Femur (tissue), 1 donor: ENCODE measurements at regions not wholly inside any gene's neighbourhood (a gene's known extent, or its start where the extent isn't known, plus 50 kb on each side); places are given as distances from the start of the nearest gene placed in this dataset.
A peak's percentile ranks its signal among the peaks of the same experiment; 100 is the strongest.
"Not testable (repeated sequence)": the region's sequence is repeated elsewhere in the genome, so short reads cannot be mapped to it uniquely, and the experiment has no call there.

Source experiments
- DNase-seq: peaks from one replicate; pipeline ENCODE4 v3.0.0-alpha.2; 2017

GRCh38 chr1:118290571-118290970, 105.5 kb upstream of the SPAG17 start:
- peak; percentile 30 for DNase-seq

GRCh38 chr1:118290046-118290445, 105.0 kb upstream of the SPAG17 start:
- DNase-seq: peak; percentile 68

DNA sequence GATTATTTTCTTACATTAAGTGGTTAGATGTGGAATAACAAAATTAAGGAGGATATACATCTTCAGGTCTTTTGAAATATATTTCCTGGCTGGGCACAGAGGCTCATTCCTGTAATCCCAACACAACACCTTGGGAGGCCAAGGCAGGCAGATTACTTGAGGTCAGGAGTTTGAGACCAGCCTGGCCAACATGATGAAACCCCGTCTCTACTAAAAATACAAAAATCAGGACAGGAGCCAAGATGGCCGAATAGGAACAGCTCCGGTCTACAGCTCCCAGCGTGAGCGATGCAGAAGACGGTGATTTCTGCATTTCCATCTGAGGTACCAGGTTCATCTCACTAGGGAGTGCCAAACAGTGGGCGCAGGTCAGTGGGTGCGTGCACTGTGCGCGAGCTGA, 95.6 kb upstream of the SPAG17 start:
- not testable (repeated sequence) for DNase-seq

GRCh38 chr1:118275472-118276115, 90.6 kb upstream of the SPAG17 start:
- no peak for DNase-seq

GRCh38 chr1:118272884-118273283, 87.9 kb upstream of the SPAG17 start:
- DNase-seq: no peak

GRCh38 chr1:118271883-118272282, 86.9 kb upstream of the SPAG17 start:
- no peak for DNase-seq

- no peak for DNase-seq
Observed at GRCh38 chr1:118269598-118269997, 84.6 kb upstream of the SPAG17 start.

GRCh38 chr1:118266436-118266835, 81.4 kb upstream of the SPAG17 start:
- no peak for DNase-seq

DNA sequence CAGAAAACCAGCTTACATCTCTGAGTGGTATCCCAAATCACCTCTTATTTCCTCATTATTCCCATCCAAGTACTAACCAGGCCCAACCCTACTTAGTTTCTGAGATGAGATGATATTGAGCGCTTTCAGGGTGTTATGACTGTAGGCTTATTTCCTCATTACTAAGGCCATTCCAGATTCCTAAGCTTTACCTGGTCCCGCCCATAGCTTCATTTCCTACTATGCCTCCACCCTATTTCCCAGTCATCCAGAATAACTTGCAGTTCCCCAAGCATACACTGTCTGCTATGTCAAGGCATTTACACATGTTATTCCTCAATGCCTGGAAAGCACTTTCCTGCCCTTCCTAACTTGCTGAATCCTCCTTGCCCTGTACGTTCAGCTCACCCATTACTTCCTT, 79.3 kb upstream of the SPAG17 start:
- DNase-seq: no peak

DNA sequence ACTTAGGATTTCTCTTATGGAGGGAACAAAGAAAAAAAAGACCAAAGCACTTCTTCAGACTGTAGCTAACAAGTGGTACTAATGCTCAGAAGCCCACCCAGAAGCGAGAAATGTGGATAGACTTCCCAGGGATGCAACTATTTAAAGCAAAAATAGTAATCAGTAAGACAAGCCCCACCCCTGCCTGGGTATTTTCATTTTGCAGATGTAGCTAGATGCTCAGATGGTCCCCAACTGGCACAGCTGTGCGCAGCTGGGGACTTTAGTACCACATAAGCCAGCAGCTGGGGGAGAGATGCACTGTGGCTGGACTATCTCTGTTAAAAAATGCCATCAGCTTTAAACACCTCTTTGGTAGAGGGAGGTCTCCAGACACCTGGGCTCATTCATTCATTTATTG, 77.8 kb upstream of the SPAG17 start:
- peak; percentile 27 for DNase-seq

GRCh38 chr1:118258975-118259374, 73.9 kb upstream of the SPAG17 start:
- no peak for DNase-seq

DNA sequence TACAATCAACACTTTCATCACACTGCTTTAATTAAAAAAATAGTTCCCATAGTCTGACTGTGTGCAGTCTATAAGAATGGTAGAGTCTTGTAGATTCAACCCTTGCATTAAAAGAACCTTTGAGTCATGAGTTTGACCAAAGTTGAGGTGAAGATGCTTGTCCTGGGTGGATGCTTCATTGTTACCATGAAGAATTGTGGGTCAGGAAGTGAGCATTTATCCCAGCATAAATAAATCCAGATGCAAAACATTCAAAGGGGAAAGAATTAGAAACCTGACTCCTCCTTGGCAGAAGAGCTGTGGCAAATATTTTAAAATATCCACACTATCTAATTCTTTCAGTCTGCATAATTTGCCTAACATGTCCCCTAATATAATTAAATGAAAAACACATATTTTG, 72.9 kb upstream of the SPAG17 start:
- no peak for DNase-seq

DNA sequence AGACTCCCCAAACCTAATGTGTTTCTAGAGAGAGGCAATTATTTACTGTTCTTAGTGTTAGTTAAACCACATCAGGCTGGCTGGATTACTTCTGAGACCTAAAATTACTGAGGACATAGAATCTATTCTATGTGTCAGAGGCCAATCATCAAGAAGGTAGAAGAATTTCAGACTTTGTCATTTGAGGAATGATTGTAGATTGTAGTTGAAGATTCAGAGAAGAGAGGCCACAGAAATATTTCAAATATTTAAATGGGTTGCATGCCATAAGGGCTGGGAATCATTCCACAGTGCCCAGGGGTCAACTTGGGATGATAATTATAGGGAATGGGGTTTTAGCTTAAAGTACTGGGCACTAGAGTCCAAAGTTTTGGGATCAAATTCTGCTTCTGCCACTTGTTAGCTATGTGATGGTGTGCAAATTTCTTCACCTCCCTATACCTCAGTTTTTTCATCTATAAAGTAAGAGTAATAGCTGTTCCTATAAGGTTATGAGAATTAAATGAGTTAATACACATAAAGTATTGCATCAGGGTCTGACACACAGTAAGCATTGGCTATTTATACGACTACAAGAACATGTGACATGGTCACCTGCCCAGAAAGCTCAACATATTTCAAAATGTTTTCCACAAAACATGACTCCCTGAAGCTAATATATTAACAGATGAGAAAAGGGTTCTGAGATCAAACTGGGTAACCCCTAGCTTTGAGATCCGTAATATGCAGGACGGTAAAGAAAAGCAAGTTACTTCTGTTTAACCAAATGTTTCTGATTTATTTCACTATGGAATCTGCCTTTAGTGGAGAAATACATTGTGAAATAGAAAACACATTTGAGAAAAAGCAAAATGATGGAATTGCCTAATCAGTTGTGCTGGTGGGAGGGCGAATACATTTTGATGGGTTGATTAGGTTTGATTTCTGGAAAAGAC, 69.7 kb upstream of the SPAG17 start:
- no peak for DNase-seq

- no peak for DNase-seq
Observed at GRCh38 chr1:118254001-118254400, 69.0 kb upstream of the SPAG17 start.

GRCh38 chr1:118253053-118253915, 68.3 kb upstream of the SPAG17 start:
- DNase-seq: peak; percentile 22

GRCh38 chr1:118252624-118253023, 67.6 kb upstream of the SPAG17 start:
- no peak for DNase-seq

GRCh38 chr1:118250232-118250631, 65.2 kb upstream of the SPAG17 start:
- DNase-seq: no peak

DNA sequence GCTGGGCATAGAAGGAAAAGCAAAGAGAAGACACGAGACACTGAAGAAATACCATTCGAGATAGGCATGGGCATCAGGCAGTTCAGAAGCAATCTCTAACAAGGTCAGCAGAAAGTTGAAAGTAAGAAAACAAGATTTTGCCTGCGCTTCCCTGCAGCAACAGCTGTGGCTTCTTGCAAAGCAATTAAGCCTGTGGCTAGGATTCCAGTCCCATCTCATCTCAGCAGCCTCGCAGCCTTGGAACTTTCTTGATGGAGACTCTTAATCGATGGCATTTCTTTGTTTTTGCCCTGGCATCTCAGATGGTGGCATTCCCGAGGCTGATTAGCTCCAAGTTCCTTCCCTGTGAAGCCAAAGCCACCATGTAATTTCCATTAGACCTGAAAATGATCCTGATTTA, 64.6 kb upstream of the SPAG17 start:
- DNase-seq: no peak

- no peak for DNase-seq
Observed at GRCh38 chr1:118247593-118247992, 62.6 kb upstream of the SPAG17 start.

DNA sequence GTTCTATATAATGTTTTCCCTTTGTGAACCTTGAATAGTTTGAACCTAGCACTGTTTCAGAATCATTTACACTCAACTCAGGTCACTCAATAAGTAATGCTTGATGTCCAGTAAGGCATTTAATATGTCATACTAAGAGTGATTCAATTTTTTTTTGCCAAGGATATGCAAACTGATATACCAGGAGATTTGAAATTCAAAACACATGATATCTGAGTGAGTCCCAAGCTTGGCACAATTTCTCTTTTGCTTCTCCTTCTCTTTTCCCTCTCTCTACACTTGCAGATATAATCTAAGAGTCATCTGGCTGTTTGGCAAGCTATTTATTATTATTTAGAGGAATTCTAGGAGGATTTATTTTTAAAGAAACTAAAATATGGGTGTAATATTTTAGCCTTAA, 61.6 kb upstream of the SPAG17 start:
- no peak for DNase-seq

- DNase-seq: peak; percentile 62
Observed at GRCh38 chr1:118244194-118244593, 59.2 kb upstream of the SPAG17 start.

DNA sequence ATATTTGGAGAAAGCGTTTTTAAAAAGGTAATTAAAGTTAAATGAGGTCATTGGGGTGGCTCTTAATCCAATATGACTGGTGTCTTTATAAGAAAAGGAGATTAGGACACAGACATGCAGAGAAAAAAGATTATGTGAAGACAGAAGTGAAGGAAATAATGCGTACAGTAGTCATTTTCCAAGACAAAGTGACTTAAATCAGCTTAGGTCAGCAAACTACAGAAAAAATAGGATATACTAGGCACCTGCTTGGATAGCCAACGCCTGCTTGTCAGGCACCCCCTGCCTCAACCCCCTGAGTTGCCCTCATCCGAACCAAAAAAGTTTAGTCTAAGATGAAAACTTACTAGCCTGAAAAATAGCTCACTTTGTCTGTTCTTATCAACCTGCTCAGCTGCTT, 58.2 kb upstream of the SPAG17 start:
- DNase-seq: no peak
